ENCODE measurements at regions not wholly inside any gene's neighbourhood (a gene's known extent, or its start where the extent isn't known, plus 50 kb on each side); places are given as distances from the start of the nearest gene placed in this dataset.

GRCh38 chr1:192488058-192488457 lies 87.5 kb upstream of the RGS1 start:
- no peak overlapping the region for H3K4me3 ChIP-seq
- H3K4me1 ChIP-seq: no peaks in the 10 kb centered on the region
- no peak overlapping the region for H3K27ac ChIP-seq
- no peaks in the 10 kb centered on the region for H3K27me3 ChIP-seq
- no peak for TF ChIP-seq CTCF (IDR thresholded peaks at IDR 0.05)
- no peak for TF ChIP-seq POLR2A (IDR thresholded peaks at IDR 0.05)
- DNase-seq: no peak
- no peaks in the 10 kb centered on the region for H3K36me3 ChIP-seq (ENCODE audit: low read depth, missing control alignments)
- H3K9me3 ChIP-seq: no peaks in the 10 kb centered on the region
- intact Hi-C loops (cut with DNase I; ENCODE audit: low total_unique reads): no loop called here

GRCh38 chr1:192489047-192489446 lies 86.5 kb upstream of the RGS1 start:
- intact Hi-C loops (cut with DNase I; ENCODE audit: low total_unique reads): no loop called here
- Histone ChIP-seq H3K27me3 (no peaks in the 10 kb centered on the region), H3K27ac (no peak overlapping the region), H3K4me1 (no peaks in the 10 kb centered on the region), H3K9me3 (no peaks in the 10 kb centered on the region), H3K36me3 (ENCODE audit: low read depth, missing control alignments) (no peaks in the 10 kb centered on the region), H3K4me3 (no peak overlapping the region)
- TF ChIP-seq CTCF (IDR thresholded peaks at IDR 0.05): no peak
- TF ChIP-seq POLR2A (IDR thresholded peaks at IDR 0.05): no peak
- DNase-seq: no peak
- WGBS, 2 donors: 33 to 46% methylated on average over 1 of the region's 1 CpG

- no peak for TF ChIP-seq CTCF (IDR thresholded peaks at IDR 0.05)
- H3K9me3 ChIP-seq: no peaks in the 10 kb centered on the region
- intact Hi-C loops (cut with DNase I; ENCODE audit: low total_unique reads): no loop called here
- no peak overlapping the region for H3K4me3 ChIP-seq
- no peaks in the 10 kb centered on the region for H3K27me3 ChIP-seq
- no peaks in the 10 kb centered on the region for H3K4me1 ChIP-seq
- no peak overlapping the region for H3K27ac ChIP-seq
- no peaks in the 10 kb centered on the region for H3K36me3 ChIP-seq (ENCODE audit: low read depth, missing control alignments)
- DNase-seq: no peak
- 53 to 54% methylated on average over 2 of the region's 2 CpGs for WGBS, 2 donors
These were observed 85.8 kb upstream of the RGS1 start for GRCh38 chr1:192489748-192490147.

GRCh38 chr1:192491804-192492554 lies 83.6 kb upstream of the RGS1 start:
- H3K27ac ChIP-seq: no peak overlapping the region
- no peak for TF ChIP-seq CTCF (IDR thresholded peaks at IDR 0.05)
- TF ChIP-seq POLR2A (IDR thresholded peaks at IDR 0.05): no peak
- no peak overlapping the region for H3K4me3 ChIP-seq
- H3K36me3 ChIP-seq (ENCODE audit: low read depth, missing control alignments): no peaks in the 10 kb centered on the region
- H3K9me3 ChIP-seq: no peaks in the 10 kb centered on the region
- no peaks in the 10 kb centered on the region for H3K4me1 ChIP-seq
- WGBS, 2 donors: 93 to 94% methylated on average over 2 of the region's 2 CpGs
- H3K27me3 ChIP-seq: no peaks in the 10 kb centered on the region
- no peak for DNase-seq
- intact Hi-C loops (cut with DNase I; ENCODE audit: low total_unique reads): no loop called here

GRCh38 chr1:192493584-192493983 lies 82.0 kb upstream of the RGS1 start:
- DNase-seq: no peak
- intact Hi-C loops (cut with DNase I; ENCODE audit: low total_unique reads): no loop called here
- Histone ChIP-seq H3K27ac (no peak overlapping the region), H3K4me1 (no peaks in the 10 kb centered on the region), H3K4me3 (no peak overlapping the region), H3K9me3 (no peaks in the 10 kb centered on the region), H3K36me3 (ENCODE audit: low read depth, missing control alignments) (no peaks in the 10 kb centered on the region), H3K27me3 (no peaks in the 10 kb centered on the region)
- TF ChIP-seq POLR2A (IDR thresholded peaks at IDR 0.05) (no peak), CTCF (IDR thresholded peaks at IDR 0.05) (no peak)
- WGBS, 2 donors: 93 to 96% methylated on average over 1 of the region's 1 CpG
